ENCODE measurements at regions not wholly inside any gene's neighbourhood (a gene's known extent, or its start where the extent isn't known, plus 50 kb on each side); places are given as distances from the start of the nearest gene placed in this dataset.

DNA sequence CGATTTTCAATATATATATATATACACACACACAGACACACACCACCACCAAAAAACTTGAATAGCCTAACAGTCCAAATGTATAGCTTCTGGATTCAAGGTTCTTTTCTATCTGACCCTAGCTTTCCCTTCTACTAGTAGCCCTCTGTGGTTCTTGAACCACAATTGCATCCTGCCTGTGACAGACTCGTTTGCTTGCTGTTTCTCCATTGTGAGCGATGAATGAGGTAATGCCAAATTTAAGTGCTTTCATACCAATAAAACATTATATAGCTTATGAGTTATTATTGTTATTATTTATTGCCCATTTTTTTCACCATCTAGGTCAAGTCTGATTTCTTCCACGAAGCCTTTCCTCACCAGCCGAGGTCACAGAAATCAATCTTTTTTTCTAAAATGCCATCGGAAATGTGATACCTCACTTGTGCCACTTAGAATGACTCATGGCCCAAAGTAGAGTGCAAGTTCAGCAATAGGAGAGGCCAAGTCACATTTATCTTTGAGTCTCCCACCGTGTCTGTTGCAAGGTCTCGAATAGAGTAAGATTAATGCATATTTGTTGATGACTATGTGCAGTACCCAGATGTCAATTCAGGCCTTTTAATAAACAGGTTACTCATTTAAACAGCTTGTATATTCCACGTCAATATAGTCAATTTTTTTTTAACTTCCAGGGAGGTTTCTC, 1015.8 kb upstream of the SEL1L start:
- ATAC-seq (no peak), DNase-seq (no peak)
- intact Hi-C loops (cut with DNase I) = no loop called here

- ATAC-seq (no peak), DNase-seq (no peak)
- intact Hi-C loops (cut with DNase I) = no loop called here
These were observed 1029.2 kb upstream of the SEL1L start for GRCh38 chr14:82562881-82563280.

GRCh38 chr14:82565825-82566224, 1032.2 kb upstream of the SEL1L start:
- intact Hi-C loops (cut with DNase I) = no loop called here
- ATAC-seq (no peak), DNase-seq (no peak)

DNA sequence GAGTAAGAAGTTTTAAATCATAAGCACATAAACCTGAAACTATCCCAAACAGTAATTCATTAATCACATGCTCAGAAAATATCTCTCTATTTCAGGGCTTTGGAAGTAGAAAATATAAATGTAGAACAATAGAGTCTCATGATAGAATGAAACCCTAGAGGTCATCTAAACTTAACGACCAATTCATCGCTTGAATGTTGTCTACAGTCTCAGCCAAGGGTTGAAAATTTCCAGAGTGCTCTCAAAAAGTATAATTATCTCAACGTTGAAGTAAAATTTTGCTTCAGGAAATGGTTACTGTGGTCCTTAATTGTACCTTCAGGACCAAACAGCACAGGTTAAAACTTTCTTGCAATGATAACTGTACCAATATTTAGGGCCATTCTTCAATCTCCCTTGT, 1053.6 kb upstream of the SEL1L start:
- intact Hi-C loops (cut with DNase I) = no loop called here
- no peak for ATAC-seq
- DNase-seq = no peak

DNA sequence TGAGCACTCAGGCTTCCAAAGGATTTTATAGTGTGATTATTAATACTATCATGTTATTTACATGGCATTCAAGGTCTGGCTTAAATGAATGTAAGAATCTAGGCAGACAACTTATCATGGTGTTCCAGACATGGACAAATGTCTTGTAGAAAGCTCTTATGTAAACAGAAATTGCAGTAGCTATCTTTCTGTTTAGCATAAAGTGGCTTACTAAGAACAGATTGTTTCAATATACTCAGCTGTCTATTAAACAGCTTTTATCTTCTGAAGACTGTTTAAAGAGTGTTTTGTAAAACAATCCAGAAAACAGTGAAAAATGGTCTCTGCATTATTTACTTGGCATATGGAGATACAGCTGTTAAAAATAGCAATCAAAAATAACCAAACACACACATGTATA, 1061.8 kb upstream of the SEL1L start:
- no peak for ATAC-seq
- DNase-seq = no peak
- intact Hi-C loops (cut with DNase I) = no loop called here

- ATAC-seq = no peak
- intact Hi-C loops (cut with DNase I) = no loop called here
- DNase-seq = no peak
These were observed 1069.1 kb upstream of the SEL1L start for GRCh38 chr14:82602794-82603193.

- no peak for DNase-seq
- intact Hi-C loops (cut with DNase I) = no loop called here
- no peak for ATAC-seq
These were observed 1071.2 kb upstream of the SEL1L start for GRCh38 chr14:82604819-82605218.

DNA sequence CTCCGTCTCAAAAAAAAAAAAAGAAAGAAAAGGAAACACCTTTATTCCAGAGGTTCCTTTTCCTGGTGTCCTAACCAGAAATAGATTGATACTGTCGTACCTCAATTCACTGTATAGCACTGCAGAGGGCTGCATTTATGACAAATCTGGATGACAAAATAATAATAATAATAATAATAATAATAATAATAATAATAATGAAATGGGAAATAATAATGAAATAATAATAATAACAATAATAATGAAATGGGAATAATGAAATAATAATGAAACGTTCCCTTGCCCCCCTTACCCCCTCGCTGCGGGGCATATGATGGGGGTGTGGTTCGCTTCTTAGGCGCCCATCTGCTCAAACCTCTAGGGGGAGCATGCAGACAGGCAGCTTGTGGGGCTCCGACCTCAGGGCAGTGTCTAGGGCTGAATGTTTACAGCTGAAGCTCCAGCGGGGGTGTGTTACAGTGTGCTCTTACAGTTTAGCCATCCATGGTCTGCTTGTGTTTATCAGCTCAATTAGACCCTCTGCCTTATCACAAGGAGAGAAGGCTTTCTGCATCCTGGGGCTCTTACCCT, 1088.3 kb upstream of the SEL1L start:
- DNase-seq (no peak), ATAC-seq (no peak)
- intact Hi-C loops (cut with DNase I) = no loop called here

DNA sequence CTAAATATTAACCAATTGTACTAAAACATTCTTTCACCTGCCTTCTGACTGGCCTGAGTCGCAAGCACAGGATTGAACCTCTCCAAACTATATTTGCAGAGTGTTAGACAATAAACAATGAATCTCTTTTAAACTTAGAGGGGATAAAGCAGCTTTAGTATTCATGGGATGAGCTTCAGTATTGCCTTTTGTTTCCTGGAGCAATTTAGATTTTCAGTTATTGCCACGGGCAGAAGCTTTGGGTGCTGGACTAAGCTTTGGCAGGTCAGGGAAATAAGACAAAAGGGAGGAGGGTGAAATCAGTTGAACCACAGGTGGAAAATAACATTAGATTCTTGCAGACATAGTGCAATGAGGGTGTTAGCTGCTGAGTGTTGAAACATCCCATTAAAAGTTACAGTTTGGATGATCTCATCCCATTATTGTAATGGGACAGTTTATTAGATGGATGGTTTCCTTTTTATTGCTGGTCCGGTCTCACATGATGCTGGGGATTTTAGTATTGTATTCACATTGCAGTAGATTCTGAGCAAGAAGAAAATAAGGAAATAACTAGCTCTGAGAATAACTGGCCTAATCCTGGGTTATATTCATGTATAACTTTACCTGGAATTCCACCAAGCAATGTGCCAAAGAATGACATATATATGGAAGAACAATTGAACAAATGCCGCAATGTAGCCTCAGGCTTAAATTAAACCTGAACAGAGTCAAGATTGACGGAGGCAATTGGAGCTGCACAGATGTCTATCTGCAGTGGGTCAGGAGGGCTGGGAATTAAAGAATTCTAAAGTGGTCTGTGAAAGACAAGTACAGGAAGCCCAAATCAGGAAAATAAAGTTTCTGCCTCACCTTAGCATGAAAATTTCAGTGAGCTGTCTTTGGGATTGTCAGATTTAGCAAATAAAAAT, 1092.8 kb upstream of the SEL1L start:
- DNase-seq = no peak
- no peak for ATAC-seq
- intact Hi-C loops (cut with DNase I) = no loop called here

DNA sequence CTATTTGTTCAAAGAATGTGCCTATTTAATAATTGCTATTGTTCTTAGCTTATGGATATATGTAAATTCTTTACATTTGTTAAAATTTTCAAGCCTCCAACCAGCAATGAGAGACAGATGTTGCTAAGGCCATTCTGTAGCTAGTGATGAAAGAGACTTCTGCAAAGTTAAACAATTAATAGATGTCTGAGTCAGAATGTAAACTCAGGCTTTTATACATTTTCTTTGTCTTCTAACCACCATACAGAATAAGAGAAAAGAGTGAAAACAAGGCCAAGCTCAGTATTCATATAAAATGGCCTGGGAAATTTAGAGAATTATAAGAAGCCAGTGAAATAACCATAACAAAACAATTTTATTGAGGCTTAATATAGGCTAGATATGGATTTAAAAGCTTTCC, 1102.3 kb upstream of the SEL1L start:
- no peak for DNase-seq
- ATAC-seq = no peak
- intact Hi-C loops (cut with DNase I) = no loop called here

DNA sequence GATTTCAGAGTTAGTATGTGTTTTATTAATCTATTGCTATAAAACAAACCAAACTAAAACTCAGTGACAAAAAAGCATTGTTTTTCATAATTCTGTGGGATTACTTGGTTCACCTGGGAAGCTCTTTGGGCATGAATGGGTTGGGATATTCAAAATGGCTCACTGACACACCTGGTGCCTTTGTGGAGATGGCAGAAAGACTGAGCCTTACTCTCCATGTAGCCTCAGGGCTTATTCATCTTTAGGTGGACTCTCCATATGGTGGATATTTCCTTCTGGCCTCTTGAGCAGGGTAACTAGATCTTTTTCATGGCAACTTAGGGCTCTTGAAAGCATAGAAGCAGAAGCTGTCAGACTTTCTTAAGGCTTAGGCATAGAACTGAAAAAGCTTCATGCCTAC, 1102.8 kb upstream of the SEL1L start:
- no peak for ATAC-seq
- no peak for DNase-seq
- intact Hi-C loops (cut with DNase I) = no loop called here

DNA sequence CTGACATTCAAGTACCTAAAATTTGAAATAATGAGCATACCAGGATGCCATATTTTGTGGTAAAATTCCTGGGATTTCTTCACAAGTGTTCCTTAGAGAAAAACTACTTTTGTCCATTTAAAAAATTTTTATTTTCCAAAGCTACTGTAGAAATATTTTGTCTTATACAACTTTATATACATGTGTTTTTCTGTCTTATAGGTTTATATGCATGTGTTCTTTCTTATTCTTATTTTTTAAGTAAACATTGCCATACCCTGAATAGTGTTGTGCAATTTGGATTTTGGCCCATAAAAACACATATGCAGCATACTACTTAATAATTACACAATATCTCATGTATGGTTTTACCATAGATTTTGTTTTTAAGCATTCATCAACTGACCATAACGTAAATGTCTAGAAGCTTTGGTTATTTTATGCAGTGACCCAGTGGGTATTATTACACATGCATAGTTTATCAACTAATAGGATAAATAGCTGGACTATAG, 1107.4 kb upstream of the SEL1L start:
- ATAC-seq (no peak), DNase-seq (no peak)
- intact Hi-C loops (cut with DNase I) = no loop called here

GRCh38 chr14:82642425-82642824, 1108.8 kb upstream of the SEL1L start:
- no peak for DNase-seq
- ATAC-seq = peak in 1 of 2 donors; percentile 67
- intact Hi-C loops (cut with DNase I) = no loop called here

DNA sequence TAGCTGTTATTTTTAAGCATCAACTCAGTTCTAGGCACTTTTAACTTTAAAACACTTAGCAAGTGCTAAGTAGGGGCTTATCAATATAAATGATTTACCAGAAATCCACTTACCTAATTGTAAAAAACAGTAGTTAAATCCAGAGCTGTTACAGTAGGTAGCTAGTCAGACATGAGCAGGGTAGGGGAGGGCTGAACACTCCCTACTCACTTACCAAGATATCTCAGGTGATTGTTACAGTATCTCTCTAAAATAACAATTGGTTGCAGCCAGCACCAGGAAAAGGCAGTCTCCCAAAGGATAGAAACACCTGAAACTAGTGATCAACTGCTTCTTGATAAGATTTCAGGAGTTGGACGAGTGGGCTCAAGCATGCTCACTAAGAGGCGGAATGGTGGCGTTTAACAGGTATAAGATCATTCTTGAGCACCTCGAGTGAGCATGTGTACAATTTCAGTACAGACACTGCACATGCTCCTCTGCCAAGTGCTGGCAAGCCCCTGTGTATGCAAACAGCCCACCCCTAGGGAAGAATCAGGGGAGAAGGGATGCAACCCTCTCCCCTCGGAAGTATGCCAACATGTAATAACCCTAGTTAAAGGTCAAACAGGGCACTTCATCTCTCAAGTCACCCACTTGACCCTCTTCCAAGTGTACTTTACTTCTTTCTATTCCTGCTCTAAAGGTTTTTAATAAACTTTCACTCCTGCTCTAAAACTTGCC, 1113.6 kb upstream of the SEL1L start:
- DNase-seq = no peak
- ATAC-seq = no peak
- intact Hi-C loops (cut with DNase I) = no loop called here

GRCh38 chr14:82655770-82656169, 1122.1 kb upstream of the SEL1L start:
- ATAC-seq (no peak), DNase-seq (no peak)
- intact Hi-C loops (cut with DNase I) = no loop called here

GRCh38 chr14:82657186-82657675, 1123.6 kb upstream of the SEL1L start:
- ATAC-seq = no peak
- intact Hi-C loops (cut with DNase I) = no loop called here
- DNase-seq = no peak

- ATAC-seq (no peak), DNase-seq (no peak)
- intact Hi-C loops (cut with DNase I) = no loop called here
These were observed 1127.6 kb upstream of the SEL1L start for GRCh38 chr14:82661258-82661657.

DNA sequence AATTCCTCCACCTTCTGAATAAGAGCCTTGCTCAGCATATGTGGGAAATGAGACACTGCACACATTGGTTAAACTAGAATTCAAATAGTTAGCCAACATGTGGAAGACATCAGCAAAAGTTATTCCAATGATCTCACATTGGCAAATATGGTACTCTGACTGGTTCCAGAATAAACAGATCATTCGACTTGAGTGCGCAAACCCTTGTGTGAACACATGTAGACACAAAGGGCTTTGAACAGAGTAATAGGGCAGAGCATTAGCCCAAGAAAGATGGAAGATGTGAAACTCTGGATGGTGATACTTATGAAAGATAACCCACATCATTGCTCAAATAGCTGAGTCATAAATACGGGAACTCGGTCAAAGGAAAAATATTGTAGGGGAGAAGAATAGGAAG, 1133.4 kb upstream of the SEL1L start:
- ATAC-seq (peak in 1 of 2 donors; percentile 94), DNase-seq (no peak)
- intact Hi-C loops (cut with DNase I) = no loop called here

- intact Hi-C loops (cut with DNase I) = no loop called here
- DNase-seq (no peak), ATAC-seq (no peak)
These were observed 1133.8 kb upstream of the SEL1L start for GRCh38 chr14:82667501-82667900.

- no peak for DNase-seq
- ATAC-seq = no peak
- intact Hi-C loops (cut with DNase I) = no loop called here
These were observed 1142.8 kb upstream of the SEL1L start for GRCh38 chr14:82676403-82676802.

Measured in left cardiac atrium (tissue), 4 donors.